A549 (cell line): ENCODE measurements at regions not wholly inside any gene's neighbourhood (a gene's known extent, or its start where the extent isn't known, plus 50 kb on each side); places are given as distances from the start of the nearest gene placed in this dataset.
A peak's percentile ranks its signal among the peaks of the same experiment; 100 is the strongest.

Source experiments
- ATAC-seq, 2 experiments: fragments of 200-7000 bp in 1 of 2; fragments of >200 bp in 1 of 2; cut with Nextera tagmentation in 1 of 2; cut with Tn5 transposase in 1 of 2; 3 replicates each; pipeline versions ENCODE4 v1.8.0 to v1.9.1; 2018 to 2020; ENCODE audit warnings: mild to moderate bottlenecking in 1 of 2, moderate library complexity in 1 of 2
- CTCF ChIA-PET: fragments of 300-600 bp; sonication (Branson Sonifier 250); formaldehyde crosslinking; extraction: SDS; loops from one replicate; lab custom pipeline; 2021; ENCODE audit warnings: antibody characterized with exemption, inconsistent platforms; lab: Yijun Ruan, JAX
- POLR2A ChIA-PET: fragments of 350-600 bp; formaldehyde crosslinking; extraction: SDS; loops from one replicate; lab custom pipeline; 2021; ENCODE audit warnings: antibody characterized with exemption, inconsistent platforms; lab: Yijun Ruan, JAX
- DNase-seq, 2 experiments: peaks; one replicate each; pipeline versions ENCODE4 v3.0.0 to v3.0.0-alpha.2; 2011 to 2016; ENCODE audit warnings: low read depth in 1 of 2, low spot score in 1 of 2
- FAIRE-seq: peaks from 2 replicates; lab custom pipeline; 2011; peaks lifted over from hg19 to GRCh38; lab: Jason Lieb, UNC
- H3K27ac ChIP-seq, 2 experiments: fragments of >200 bp; sonication (Bioruptor Twin); formaldehyde crosslinking; 3 replicates each; pipeline ENCODE4 v1.5.1; 2016 to 2017
- H3K4me1 ChIP-seq: fragments of >200 bp; sonication (Bioruptor Twin); formaldehyde crosslinking; 3 replicates; pipeline ENCODE4 v1.6.1; 2016
- H3K4me2 ChIP-seq: fragments of >200 bp; sonication (Bioruptor Twin); formaldehyde crosslinking; 3 replicates; pipeline ENCODE4 v1.6.1; 2016
- H3K4me3 ChIP-seq: fragments of >200 bp; sonication (Bioruptor Twin); formaldehyde crosslinking; 3 replicates; pipeline ENCODE4 v1.5.1; 2016
- H3K9me3 ChIP-seq: fragments of >200 bp; sonication (Bioruptor Twin); formaldehyde crosslinking; 3 replicates; pipeline ENCODE4 v1.6.1; 2016
- ATOH8 ChIP-seq: fragments of 250-450 bp; sonication (Bioruptor Pico); IDR thresholded peaks from 2 replicates; pipeline ENCODE4 v1.5.0; 2020; ENCODE audit warnings: low read depth, mild to moderate bottlenecking, moderate library complexity
- BCL3 ChIP-seq: fragments of >200 bp; sonication (Bioruptor Twin); formaldehyde crosslinking; IDR thresholded peaks from 3 replicates; pipeline ENCODE4 v1.6.1; 2016
- CBX2 ChIP-seq: fragments of 200-600 bp; sonication (generic); IDR thresholded peaks from 2 replicates; pipeline ENCODE4 v1.6.1; 2016; ENCODE audit warnings: low read depth, mild to moderate bottlenecking, borderline replicate concordance
- CHD4 ChIP-seq: fragments of 200-600 bp; sonication (generic); IDR thresholded peaks from 2 replicates; pipeline ENCODE4 v1.6.1; 2016; ENCODE audit warnings: antibody characterized with exemption, mild to moderate bottlenecking, borderline replicate concordance
- CTCF ChIP-seq: fragments of >200 bp; sonication (Bioruptor Twin); formaldehyde crosslinking; IDR thresholded peaks from 3 replicates; pipeline ENCODE4 v1.5.1; 2016
- ELK1 ChIP-seq: fragments of 150-350 bp; IDR thresholded peaks from 2 replicates; pipeline ENCODE4 v1.6.1; 2014; ENCODE audit warnings: low read depth, mild to moderate bottlenecking, low read length
- ESRRA ChIP-seq: fragments of 150-350 bp; IDR thresholded peaks from 2 replicates; pipeline ENCODE4 v1.6.1; 2014; ENCODE audit warnings: mild to moderate bottlenecking, low read length, borderline replicate concordance
- FOXS1 ChIP-seq: fragments of 250-450 bp; sonication (Bioruptor Pico); IDR thresholded peaks from 2 replicates; pipeline ENCODE4 v1.5.0; 2020; ENCODE audit warnings: mild to moderate bottlenecking, moderate library complexity
- GATA3 ChIP-seq: IDR thresholded peaks from 2 replicates; pipeline ENCODE4 v1.6.1; 2012; ENCODE audit warnings: borderline replicate concordance
- HDAC2 ChIP-seq: fragments of 200-600 bp; sonication (generic); IDR thresholded peaks from 2 replicates; pipeline ENCODE4 v1.6.1; 2016
- HMGXB4 ChIP-seq: fragments of 250-450 bp; sonication (Bioruptor Pico); IDR thresholded peaks from 2 replicates; pipeline ENCODE4 v1.5.0; 2021; ENCODE audit warnings: mild to moderate bottlenecking, moderate library complexity, borderline replicate concordance
- HOXA7 ChIP-seq: fragments of 250-450 bp; sonication (Bioruptor Pico); IDR thresholded peaks from 2 replicates; pipeline ENCODE4 v1.5.0; 2020; ENCODE audit warnings: mild to moderate bottlenecking, moderate library complexity
- JUN ChIP-seq, 2 experiments: fragments of >200 bp; sonication (Bioruptor Twin); formaldehyde crosslinking; IDR thresholded peaks; 2 replicates in 1 of 2; 3 replicates in 1 of 2; pipeline ENCODE4 v1.6.1; 2016 to 2017
- MAFK ChIP-seq: fragments of 450-650 bp; IDR thresholded peaks from 2 replicates; pipeline ENCODE4 v1.6.1; 2014; ENCODE audit not compliant: partially characterized antibody
- NPAS2 ChIP-seq: fragments of 250-450 bp; sonication (Bioruptor Pico); IDR thresholded peaks from 2 replicates; pipeline ENCODE4 v1.8.0; 2022; ENCODE audit warnings: mild to moderate bottlenecking, moderate library complexity, borderline replicate concordance
- PBX3 ChIP-seq: IDR thresholded peaks from 2 replicates; pipeline ENCODE4 v1.6.1; 2012
- PHF8 ChIP-seq: fragments of 200-600 bp; sonication (generic); IDR thresholded peaks from 2 replicates; pipeline ENCODE4 v1.6.1; 2016; ENCODE audit warnings: low read depth, mild to moderate bottlenecking, antibody characterized with exemption, moderate library complexity, borderline replicate concordance
- POLR2AphosphoS2 ChIP-seq: conservative IDR thresholded peaks from 2 replicates; pipeline ENCODE4 v1.6.1; 2012; ENCODE audit warnings: low read length, improper control_type of control experiment, inconsistent platforms
- RFX5 ChIP-seq: fragments of 450-650 bp; IDR thresholded peaks from 2 replicates; pipeline ENCODE4 v1.7.1; 2014; ENCODE audit warnings: antibody characterized with exemption, mild to moderate bottlenecking, moderate library complexity
- RNF2 ChIP-seq: fragments of 200-600 bp; sonication (generic); IDR thresholded peaks from 2 replicates; pipeline ENCODE4 v1.6.1; 2016; ENCODE audit warnings: low read depth, mild to moderate bottlenecking, antibody characterized with exemption, moderate library complexity, borderline replicate concordance
- SMC3 ChIP-seq: fragments of >200 bp; sonication (Bioruptor Twin); formaldehyde crosslinking; IDR thresholded peaks from 3 replicates; pipeline ENCODE4 v1.6.1; 2018; ENCODE audit warnings: inconsistent platforms
- TFCP2L1 ChIP-seq: fragments of 250-450 bp; sonication (Bioruptor Pico); IDR thresholded peaks from 2 replicates; pipeline ENCODE4 v1.5.0; 2021; ENCODE audit warnings: mild to moderate bottlenecking
- TP53 ChIP-seq: fragments of 250-450 bp; sonication (Bioruptor Pico); IDR thresholded peaks from 2 replicates; pipeline ENCODE4 v1.5.0; 2021; ENCODE audit warnings: mild to moderate bottlenecking, moderate library complexity
- WGBS: methylation state at CpG from one replicate; pipeline ENCODE4 v1.1.6; 2017; ENCODE audit errors: missing lambda C conversion rate; 5-methylcytosine and 5-hydroxymethylcytosine counted together

- CTCF ChIA-PET, result interaction anchor here (0.9 to 3.1 kb wide), 7 partner anchors 9 to 157 kb away, joined by 3 to 12 read pairs (median 4); no protein-coding TSS in a partner anchor
- TF ChIP-seq GATA3, result no peak
- TF ChIP-seq ELK1, result no peak
- no peak for TF ChIP-seq CHD4
- TF ChIP-seq HOXA7, result no peak
- no peak for TF ChIP-seq SMC3
- no peak for TF ChIP-seq TFCP2L1 (CRISPR knock-in tag)
- peak; percentile 40 to 64; a peak in 3 of 6 replicates for ATAC-seq
- FAIRE-seq, result no peak
- no peak overlapping the region for H3K4me3 ChIP-seq
- 84% methylated on average over 3 of the region's 3 CpGs for WGBS
- H3K4me2 ChIP-seq, result peak overlapping the region; percentile 50; the same call in 2 of the 3 replicates
- H3K9me3 ChIP-seq, result peaks cover 6% of the 10 kb centered on the region; the same call in 1 of the 3 replicates
- POLR2A ChIA-PET, result no interaction called here
- H3K27ac ChIP-seq, result peak overlapping the region; percentile 57 to 60; a peak in 4 of 6 replicates
- peaks cover 29% of the 10 kb centered on the region for H3K4me1 ChIP-seq
- DNase-seq, result no peak
These were observed 59.2 kb upstream of the IL1R1 start for GRCh38 chr2:102083393-102083703.

GRCh38 chr2:102084651-102085050, 57.9 kb upstream of the IL1R1 start:
- ChIA-PET POLR2A (no interaction called here), CTCF (interaction anchor here (2.3 to 3.1 kb wide), 2 partner anchors 14 to 156 kb away, joined by 9 to 12 read pairs; no protein-coding TSS in a partner anchor)
- 59% methylated on average over 2 of the region's 2 CpGs for WGBS

GRCh38 chr2:102085238-102085637, 57.3 kb upstream of the IL1R1 start:
- no peak for FAIRE-seq
- POLR2A ChIA-PET, result no interaction called here
- H3K27ac ChIP-seq, result no peak overlapping the region; a peak in 1 of 6 replicates
- TF ChIP-seq RNF2 (no peak), HMGXB4 (CRISPR knock-in tag) (no peak), CTCF (no peak), FOXS1 (CRISPR knock-in tag) (no peak), PBX3 (no peak), NPAS2 (CRISPR knock-in tag) (no peak), TP53 (CRISPR knock-in tag) (no peak), POLR2AphosphoS2 (no peak), CHD4 (no peak), HDAC2 (no peak)

More at GRCh38 chr2:102084651-102085050, 57.9 kb upstream of the IL1R1 start:
- TF ChIP-seq JUN (IDR thresholded peaks at IDR 0.05) (no peak), MAFK (no peak), BCL3 (no peak), PHF8 (no peak), ATOH8 (CRISPR knock-in tag) (no peak), ESRRA (no peak), RFX5 (no peak), ELK1 (no peak), CBX2 (no peak)
- Histone ChIP-seq H3K4me1 (peaks cover 29% of the 10 kb centered on the region), H3K4me2 (0 out of 3 replicates have a peak overlapping the region, but pooled peaks have one; percentile 6), H3K4me3 (no peak overlapping the region), H3K9me3 (peaks cover 6% of the 10 kb centered on the region; the same call in 1 of the 3 replicates), H3K27ac (no peak overlapping the region; a peak in 1 of 6 replicates)
- ATAC-seq (no peak), FAIRE-seq (no peak), DNase-seq (no peak)

More at GRCh38 chr2:102085238-102085637, 57.3 kb upstream of the IL1R1 start:
- no peak overlapping the region for H3K4me2 ChIP-seq
- H3K4me3 ChIP-seq, result no peak overlapping the region
- no peak for DNase-seq
- CTCF ChIA-PET, result interaction anchor here (1.0 to 3.1 kb wide), 3 partner anchors 11 to 155 kb away, joined by 3 to 12 read pairs (median 6); no protein-coding TSS in a partner anchor
- WGBS, result 89% methylated on average over 1 of the region's 1 CpG
- no peak for ATAC-seq
- peaks cover 29% of the 10 kb centered on the region for H3K4me1 ChIP-seq
- H3K9me3 ChIP-seq, result peaks cover 6% of the 10 kb centered on the region; the same call in 1 of the 3 replicates
